Sigmoid colon (tissue), 6 donors: ENCODE measurements at regions not wholly inside any gene's neighbourhood (a gene's known extent, or its start where the extent isn't known, plus 50 kb on each side); places are given as distances from the start of the nearest gene placed in this dataset.
A peak's percentile ranks its signal among the peaks of the same experiment; 100 is the strongest.

Experiments used
- DNase-seq: peaks from one replicate; pipeline ENCODE4 v3.0.0-alpha.2; 2019
- H3K27ac ChIP-seq, 4 donors: fragments of 200-600 bp; sonication (generic); one replicate each; pipeline ENCODE4 v1.5.1; 2016 to 2019; ENCODE audit warnings: mild to moderate bottlenecking in 1 of 4
- H3K27me3 ChIP-seq, 3 donors: fragments of 200-600 bp; sonication (generic); one replicate each; pipeline ENCODE4 v1.5.1; 2019; ENCODE audit warnings: mild to moderate bottlenecking in 1 of 3
- H3K36me3 ChIP-seq, 4 donors: fragments of 200-600 bp; sonication (generic); one replicate each; pipeline ENCODE4 v1.5.1; 2016 to 2019
- H3K4me1 ChIP-seq, 4 donors: fragments of 200-600 bp; sonication (generic); one replicate each; pipeline ENCODE4 v1.5.1; 2017 to 2019
- H3K4me3 ChIP-seq, 4 donors: fragments of 200-600 bp; sonication (generic); one replicate each; pipeline ENCODE4 v1.5.1; 2017 to 2019; ENCODE audit warnings: mild to moderate bottlenecking in 2 of 4, moderate library complexity in 1 of 4
- H3K9me3 ChIP-seq, 4 donors: fragments of 200-600 bp in 3 of 4; sonication (generic) in 3 of 4; one replicate each; pipeline versions ENCODE4 v1.5.1 to v1.6.1; 2013 to 2019
- CTCF ChIP-seq, 4 experiments: fragments of 450-650 bp in 3 of 4; fragments of 200-600 bp in 1 of 4; IDR thresholded peaks; one replicate each; pipeline ENCODE4 v1.5.1; 2016 to 2019; ENCODE audit warnings: antibody characterized with exemption in 4 of 4, mild to moderate bottlenecking in 3 of 4, moderate library complexity in 2 of 4
- EP300 ChIP-seq, 4 donors: sonication (generic); formaldehyde crosslinking; IDR thresholded peaks; one replicate each; pipeline ENCODE4 v1.6.1; 2017; ENCODE audit warnings: antibody characterized with exemption in 4 of 4
- POLR2A ChIP-seq, 2 donors: fragments of 450-650 bp; IDR thresholded peaks; one replicate each; pipeline ENCODE4 v1.6.1; 2016; ENCODE audit warnings: antibody characterized with exemption in 2 of 2, mild to moderate bottlenecking in 2 of 2, moderate library complexity in 2 of 2
- POLR2AphosphoS5 ChIP-seq, 4 donors: sonication (generic); formaldehyde crosslinking; IDR thresholded peaks; one replicate each; pipeline ENCODE4 v1.6.1; 2017; ENCODE audit warnings: antibody characterized with exemption in 4 of 4
- WGBS, 2 donors: extraction: QIAGEN DNeasy Blood & Tissue Kit; methylation state at CpG; one replicate each; pipeline ENCODE4 v1.1.7; 2013; 5-methylcytosine and 5-hydroxymethylcytosine counted together
- intact Hi-C: fragments of 100-400 bp; cut with DNase I; formaldehyde crosslinking; loops from one replicate; pipeline ENCODE4 v1.15.1; 2023
- donor health status: healthy with polysubstance abuse.
- donor health status: healthy.

GRCh38 chr9:2568689-2569088, 52.9 kb upstream of the VLDLR start:
- Histone ChIP-seq H3K27ac (no peak overlapping the region), H3K4me1 (peaks cover 0 to 12% (median 11%) of the 10 kb centered on the region in 4 donors), H3K27me3 (no peaks in the 10 kb centered on the region), H3K9me3 (no peaks in the 10 kb centered on the region), H3K36me3 (no peaks in the 10 kb centered on the region), H3K4me3 (no peak overlapping the region)
- intact Hi-C loops = no loop called here
- TF ChIP-seq POLR2A (IDR thresholded peaks at IDR 0.05) (no peak), POLR2AphosphoS5 (IDR thresholded peaks at IDR 0.05) (no peak), CTCF (IDR thresholded peaks at IDR 0.05) (no peak), EP300 (IDR thresholded peaks at IDR 0.05) (no peak)
- no peak for DNase-seq

GRCh38 chr9:2570615-2571479, 50.7 kb upstream of the VLDLR start:
- H3K9me3 ChIP-seq = no peaks in the 10 kb centered on the region
- peak overlapping the region in 2 of 4 donors; percentile 10 to 45 for H3K27ac ChIP-seq
- intact Hi-C loops = no loop called here
- H3K4me3 ChIP-seq = no peak overlapping the region
- peaks cover 0 to 12% (median 11%) of the 10 kb centered on the region in 4 donors for H3K4me1 ChIP-seq
- no peaks in the 10 kb centered on the region for H3K27me3 ChIP-seq
- WGBS, 2 donors = 10 to 41% methylated on average over 7 of the region's 7 CpGs
- DNase-seq = peak; percentile 80
- peak in 2 of 4 donors; percentile 55 to 58 for TF ChIP-seq POLR2AphosphoS5 (IDR thresholded peaks at IDR 0.05)
- no peak for TF ChIP-seq CTCF (IDR thresholded peaks at IDR 0.05)
- H3K36me3 ChIP-seq = no peaks in the 10 kb centered on the region
